BE2C (cell line): ENCODE measurements at regions not wholly inside any gene's neighbourhood (a gene's known extent, or its start where the extent isn't known, plus 50 kb on each side); places are given as distances from the start of the nearest gene placed in this dataset.
A peak's percentile ranks its signal among the peaks of the same experiment; 100 is the strongest.
"Not testable (repeated sequence)": the region's sequence is repeated elsewhere in the genome, so short reads cannot be mapped to it uniquely, and the experiment has no call there.

Experiments
- DNase-seq: peaks from one replicate; pipeline ENCODE4 v3.0.0-alpha.2; 2020
- H3K27me3 ChIP-seq: fragments of 250-450 bp; sonication (Bioruptor Pico); 2 replicates; pipeline ENCODE4 v1.5.1; 2020; ENCODE audit warnings: mild to moderate bottlenecking
- H3K36me3 ChIP-seq: fragments of 250-450 bp; sonication (Bioruptor Pico); 2 replicates; pipeline ENCODE4 v1.5.1; 2020; ENCODE audit warnings: mild to moderate bottlenecking
- H3K4me1 ChIP-seq: fragments of 250-450 bp; sonication (Bioruptor Pico); 2 replicates; pipeline ENCODE4 v1.5.1; 2020
- H3K4me3 ChIP-seq: 2 replicates; pipeline ENCODE4 v1.5.1; 2011; ENCODE audit warnings: low read depth, low read length
- H3K9me3 ChIP-seq: fragments of 250-450 bp; sonication (Bioruptor Pico); 2 replicates; pipeline ENCODE4 v1.5.1; 2020
- TF ChIP-seq, protein P1 (sequence below): IDR thresholded peaks from 2 replicates; pipeline ENCODE4 v1.5.1; 2012; ENCODE audit warnings: mild to moderate bottlenecking, low read depth, low read length

DNA sequence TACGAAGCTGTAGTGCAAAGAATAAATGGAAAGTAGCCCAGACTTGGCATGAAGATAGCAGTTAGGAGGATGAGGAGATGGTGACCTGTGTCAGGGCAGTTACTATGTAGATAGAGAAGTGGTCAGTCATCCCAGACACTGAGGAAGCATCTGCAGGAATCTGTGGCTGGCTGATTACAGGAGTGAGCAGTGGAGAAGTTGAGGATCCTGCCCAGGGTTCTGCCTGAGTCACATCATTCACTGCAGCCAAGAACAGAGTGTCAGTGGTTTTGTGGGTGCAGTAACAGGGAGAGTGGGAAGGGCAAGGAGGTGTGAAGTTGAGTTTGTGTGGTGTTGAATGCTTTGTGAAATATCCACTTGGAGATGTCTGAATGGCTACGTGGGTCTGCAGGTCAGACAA is 676.4 kb upstream of the NRP1 start:
- no peak overlapping the region for H3K4me3 ChIP-seq
- TF ChIP-seq, protein P1, sequence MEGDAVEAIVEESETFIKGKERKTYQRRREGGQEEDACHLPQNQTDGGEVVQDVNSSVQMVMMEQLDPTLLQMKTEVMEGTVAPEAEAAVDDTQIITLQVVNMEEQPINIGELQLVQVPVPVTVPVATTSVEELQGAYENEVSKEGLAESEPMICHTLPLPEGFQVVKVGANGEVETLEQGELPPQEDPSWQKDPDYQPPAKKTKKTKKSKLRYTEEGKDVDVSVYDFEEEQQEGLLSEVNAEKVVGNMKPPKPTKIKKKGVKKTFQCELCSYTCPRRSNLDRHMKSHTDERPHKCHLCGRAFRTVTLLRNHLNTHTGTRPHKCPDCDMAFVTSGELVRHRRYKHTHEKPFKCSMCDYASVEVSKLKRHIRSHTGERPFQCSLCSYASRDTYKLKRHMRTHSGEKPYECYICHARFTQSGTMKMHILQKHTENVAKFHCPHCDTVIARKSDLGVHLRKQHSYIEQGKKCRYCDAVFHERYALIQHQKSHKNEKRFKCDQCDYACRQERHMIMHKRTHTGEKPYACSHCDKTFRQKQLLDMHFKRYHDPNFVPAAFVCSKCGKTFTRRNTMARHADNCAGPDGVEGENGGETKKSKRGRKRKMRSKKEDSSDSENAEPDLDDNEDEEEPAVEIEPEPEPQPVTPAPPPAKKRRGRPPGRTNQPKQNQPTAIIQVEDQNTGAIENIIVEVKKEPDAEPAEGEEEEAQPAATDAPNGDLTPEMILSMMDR, result no peak
- no peaks in the 10 kb centered on the region for H3K9me3 ChIP-seq
- DNase-seq, result no peak
- no peaks in the 10 kb centered on the region for H3K36me3 ChIP-seq
- no peaks in the 10 kb centered on the region for H3K27me3 ChIP-seq
- H3K4me1 ChIP-seq, result no peaks in the 10 kb centered on the region

DNA sequence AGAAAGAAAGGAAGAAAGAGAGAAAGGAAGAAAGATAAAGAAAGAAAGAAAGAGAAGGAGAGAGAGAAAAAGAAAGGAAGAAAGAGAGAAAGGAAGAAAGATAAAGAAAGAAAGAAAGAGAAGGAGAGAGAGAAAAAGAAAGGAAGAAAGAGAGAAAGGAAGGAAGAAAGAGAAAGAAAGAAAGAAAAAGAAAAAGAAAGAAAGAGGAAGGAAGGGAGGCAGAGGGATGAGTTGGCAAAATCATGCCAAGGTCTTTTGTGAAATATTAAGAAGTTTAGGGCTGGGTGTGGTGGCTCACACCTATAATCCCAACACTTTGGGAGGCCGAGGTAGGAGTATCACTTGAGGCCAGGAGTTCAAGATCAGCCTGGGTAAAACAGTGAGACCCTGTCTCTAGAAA is 675.8 kb upstream of the NRP1 start:
- not testable (repeated sequence) for H3K36me3 ChIP-seq, H3K4me3 ChIP-seq, H3K27me3 ChIP-seq, H3K9me3 ChIP-seq, H3K4me1 ChIP-seq, DNase-seq

- no peak for DNase-seq
- H3K4me3 ChIP-seq, result no peak overlapping the region
- no peaks in the 10 kb centered on the region for H3K27me3 ChIP-seq
- no peaks in the 10 kb centered on the region for H3K9me3 ChIP-seq
- TF ChIP-seq, protein P1, result no peak
- peaks cover 5% of the 10 kb centered on the region for H3K4me1 ChIP-seq
- no peaks in the 10 kb centered on the region for H3K36me3 ChIP-seq
Observed at GRCh38 chr10:34008656-34009055, 674.2 kb upstream of the NRP1 start.

DNA sequence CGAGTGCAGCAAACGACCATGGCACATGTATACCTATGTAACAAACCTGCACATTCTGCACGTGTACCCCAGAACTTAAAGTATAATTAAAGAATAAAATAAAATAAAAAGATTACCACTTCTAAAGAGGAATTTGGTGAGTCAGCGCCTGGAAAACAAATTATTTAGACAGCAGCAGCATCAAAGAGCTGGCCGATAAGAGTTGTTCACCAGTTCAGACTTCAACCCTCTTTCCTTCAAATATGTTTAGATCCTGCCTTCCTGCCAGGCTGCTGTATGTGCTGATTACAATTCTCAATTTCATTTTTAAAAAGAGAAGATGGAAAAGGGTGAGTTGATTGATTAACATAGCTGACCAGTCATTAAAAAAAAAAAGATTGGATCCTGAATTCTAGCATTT is 672.0 kb upstream of the NRP1 start:
- no peaks in the 10 kb centered on the region for H3K9me3 ChIP-seq
- no peaks in the 10 kb centered on the region for H3K27me3 ChIP-seq
- TF ChIP-seq, protein P1, result no peak
- H3K4me3 ChIP-seq, result no peak overlapping the region
- DNase-seq, result no peak
- H3K36me3 ChIP-seq, result no peaks in the 10 kb centered on the region
- peaks cover 15% of the 10 kb centered on the region for H3K4me1 ChIP-seq

GRCh38 chr10:34003561-34003960 is 669.1 kb upstream of the NRP1 start:
- TF ChIP-seq, protein P1, result no peak
- H3K9me3 ChIP-seq, result no peaks in the 10 kb centered on the region
- H3K36me3 ChIP-seq, result no peaks in the 10 kb centered on the region
- H3K27me3 ChIP-seq, result no peaks in the 10 kb centered on the region
- H3K4me1 ChIP-seq, result peaks cover 15% of the 10 kb centered on the region
- H3K4me3 ChIP-seq, result no peak overlapping the region
- DNase-seq, result peak; percentile 31

- Histone ChIP-seq H3K4me1 (peaks cover 15% of the 10 kb centered on the region), H3K4me3 (no peak overlapping the region), H3K27me3 (no peaks in the 10 kb centered on the region), H3K9me3 (no peaks in the 10 kb centered on the region), H3K36me3 (no peaks in the 10 kb centered on the region)
- TF ChIP-seq, protein P1, result no peak
- DNase-seq, result no peak
Observed at GRCh38 chr10:34002896-34003295, 668.4 kb upstream of the NRP1 start.

GRCh38 chr10:34001831-34002230 is 667.4 kb upstream of the NRP1 start:
- Histone ChIP-seq H3K9me3 (no peaks in the 10 kb centered on the region), H3K36me3 (no peaks in the 10 kb centered on the region), H3K4me1 (peaks cover 15% of the 10 kb centered on the region), H3K27me3 (no peaks in the 10 kb centered on the region), H3K4me3 (no peak overlapping the region)
- DNase-seq, result no peak
- TF ChIP-seq, protein P1, result no peak
